Activated CD8-positive, alpha-beta memory T cell treated with anti-CD3 and anti-CD28 coated beads, Interleukin-2, amount 10 ng/mL, durations not matched to agents 7 days and 5 days (primary cell): ENCODE measurements at regions not wholly inside any gene's neighbourhood (a gene's known extent, or its start where the extent isn't known, plus 50 kb on each side); places are given as distances from the start of the nearest gene placed in this dataset.
A peak's percentile ranks its signal among the peaks of the same experiment; 100 is the strongest.
"Not testable (repeated sequence)": the region's sequence is repeated elsewhere in the genome, so short reads cannot be mapped to it uniquely, and the experiment has no call there.

Experiments
- ATAC-seq: fragments of 150-1000 bp; cut with Tn5 transposase; one replicate; pipeline ENCODE4 v1.10.0; 2021; ENCODE audit warnings: moderate library complexity
- CTCF ChIA-PET: fragments of 350-600 bp; sonication (Branson Sonifier 250); formaldehyde crosslinking; loops from one replicate; lab custom pipeline; 2021; ENCODE audit warnings: antibody characterized with exemption; lab: Charles Lee
- DNase-seq: peaks from one replicate; pipeline ENCODE4 v3.0.0-alpha.2; 2020
- H3K27ac Mint-ChIP-seq: one replicate; pipeline ENCODE4 v1.8.0; 2021; ENCODE audit warnings: mild to moderate bottlenecking, mixed read lengths
- H3K27me3 Mint-ChIP-seq: one replicate; pipeline ENCODE4 v1.8.0; 2021; ENCODE audit warnings: mixed read lengths
- H3K36me3 Mint-ChIP-seq: one replicate; pipeline ENCODE4 v1.8.0; 2021; ENCODE audit warnings: mild to moderate bottlenecking, mixed read lengths
- H3K4me1 Mint-ChIP-seq: one replicate; pipeline ENCODE4 v1.8.0; 2021; ENCODE audit warnings: mixed read lengths
- H3K4me3 Mint-ChIP-seq: one replicate; pipeline ENCODE4 v1.8.0; 2021; ENCODE audit warnings: mild to moderate bottlenecking, moderate library complexity, mixed read lengths
- H3K9me3 Mint-ChIP-seq: one replicate; pipeline ENCODE4 v1.8.0; 2022; ENCODE audit warnings: low read depth, mixed read lengths

- H3K36me3 Mint-ChIP-seq: no peaks in the 10 kb centered on the region
- peaks cover 3% of the 10 kb centered on the region for H3K27me3 Mint-ChIP-seq
- no peak for ATAC-seq
- peaks cover 2% of the 10 kb centered on the region for H3K9me3 Mint-ChIP-seq
- no peak overlapping the region for H3K27ac Mint-ChIP-seq
- CTCF ChIA-PET: no interaction called here
- H3K4me3 Mint-ChIP-seq: no peak overlapping the region
- no peak for DNase-seq
- no peaks in the 10 kb centered on the region for H3K4me1 Mint-ChIP-seq
These were observed 331.1 kb downstream of the KIF20B start for GRCh38 chr10:90032519-90032918.

- not testable (repeated sequence) for ATAC-seq
These were observed 333.5 kb downstream of the KIF20B start for GRCh38 chr10:90034862-90035261.

GRCh38 chr10:90041585-90041984 lies 340.2 kb downstream of the KIF20B start:
- H3K4me1 Mint-ChIP-seq: no peaks in the 10 kb centered on the region
- no peak for ATAC-seq
- no peak for DNase-seq
- H3K27ac Mint-ChIP-seq: no peak overlapping the region
- no peaks in the 10 kb centered on the region for H3K9me3 Mint-ChIP-seq
- H3K27me3 Mint-ChIP-seq: peaks cover 2% of the 10 kb centered on the region
- H3K4me3 Mint-ChIP-seq: no peak overlapping the region
- CTCF ChIA-PET: no interaction called here
- no peaks in the 10 kb centered on the region for H3K36me3 Mint-ChIP-seq

More at GRCh38 chr10:90034862-90035261, 333.5 kb downstream of the KIF20B start:
- H3K9me3 Mint-ChIP-seq, H3K4me1 Mint-ChIP-seq, H3K36me3 Mint-ChIP-seq, DNase-seq, H3K27ac Mint-ChIP-seq, H3K27me3 Mint-ChIP-seq, H3K4me3 Mint-ChIP-seq, CTCF ChIA-PET: not testable (repeated sequence)

- H3K9me3 Mint-ChIP-seq: no peaks in the 10 kb centered on the region
- H3K27me3 Mint-ChIP-seq: peaks cover 4% of the 10 kb centered on the region
- CTCF ChIA-PET: no interaction called here
- ATAC-seq (no peak), DNase-seq (no peak)
- H3K27ac Mint-ChIP-seq: no peak overlapping the region
- H3K4me3 Mint-ChIP-seq: no peak overlapping the region
- H3K4me1 Mint-ChIP-seq: no peaks in the 10 kb centered on the region
- H3K36me3 Mint-ChIP-seq: no peaks in the 10 kb centered on the region
These were observed 340.7 kb downstream of the KIF20B start for GRCh38 chr10:90042075-90042474.

GRCh38 chr10:90047243-90047729 lies 345.9 kb downstream of the KIF20B start:
- no peak overlapping the region for H3K4me3 Mint-ChIP-seq
- H3K9me3 Mint-ChIP-seq: no peaks in the 10 kb centered on the region
- no peaks in the 10 kb centered on the region for H3K36me3 Mint-ChIP-seq
- CTCF ChIA-PET: no interaction called here
- peaks cover 5% of the 10 kb centered on the region for H3K27me3 Mint-ChIP-seq
- ATAC-seq (no peak), DNase-seq (no peak)
- no peaks in the 10 kb centered on the region for H3K4me1 Mint-ChIP-seq
- H3K27ac Mint-ChIP-seq: no peak overlapping the region

- no peaks in the 10 kb centered on the region for H3K9me3 Mint-ChIP-seq
- no peak for DNase-seq
These were observed 349.7 kb downstream of the KIF20B start for GRCh38 chr10:90051053-90051452.

GRCh38 chr10:90051474-90051873 lies 350.1 kb downstream of the KIF20B start:
- no peaks in the 10 kb centered on the region for H3K36me3 Mint-ChIP-seq
- H3K27me3 Mint-ChIP-seq: peaks cover 3% of the 10 kb centered on the region
- no peaks in the 10 kb centered on the region for H3K9me3 Mint-ChIP-seq
- no peak for ATAC-seq
- no peak overlapping the region for H3K4me3 Mint-ChIP-seq
- CTCF ChIA-PET: no interaction called here
- DNase-seq: no peak
- H3K4me1 Mint-ChIP-seq: no peaks in the 10 kb centered on the region
- no peak overlapping the region for H3K27ac Mint-ChIP-seq

More at GRCh38 chr10:90051053-90051452, 349.7 kb downstream of the KIF20B start:
- ATAC-seq: no peak
- no peak overlapping the region for H3K27ac Mint-ChIP-seq
- no peak overlapping the region for H3K4me3 Mint-ChIP-seq
- H3K27me3 Mint-ChIP-seq: peaks cover 3% of the 10 kb centered on the region
- no peaks in the 10 kb centered on the region for H3K36me3 Mint-ChIP-seq
- CTCF ChIA-PET: no interaction called here
- H3K4me1 Mint-ChIP-seq: no peaks in the 10 kb centered on the region

- ATAC-seq: no peak
- CTCF ChIA-PET: no interaction called here
- no peaks in the 10 kb centered on the region for H3K36me3 Mint-ChIP-seq
These were observed 361.4 kb downstream of the KIF20B start for GRCh38 chr10:90062786-90063185.

GRCh38 chr10:90064295-90064694 lies 362.9 kb downstream of the KIF20B start:
- no peaks in the 10 kb centered on the region for H3K27me3 Mint-ChIP-seq
- H3K27ac Mint-ChIP-seq: no peak overlapping the region
- CTCF ChIA-PET: no interaction called here
- no peak for ATAC-seq
- no peaks in the 10 kb centered on the region for H3K36me3 Mint-ChIP-seq
- DNase-seq: no peak
- H3K9me3 Mint-ChIP-seq: no peaks in the 10 kb centered on the region
- no peaks in the 10 kb centered on the region for H3K4me1 Mint-ChIP-seq
- H3K4me3 Mint-ChIP-seq: no peak overlapping the region

More at GRCh38 chr10:90062786-90063185, 361.4 kb downstream of the KIF20B start:
- no peak overlapping the region for H3K4me3 Mint-ChIP-seq
- no peaks in the 10 kb centered on the region for H3K9me3 Mint-ChIP-seq
- DNase-seq: no peak
- H3K27me3 Mint-ChIP-seq: peaks cover 3% of the 10 kb centered on the region
- no peaks in the 10 kb centered on the region for H3K4me1 Mint-ChIP-seq
- H3K27ac Mint-ChIP-seq: no peak overlapping the region

- ATAC-seq (no peak), DNase-seq (no peak)
- CTCF ChIA-PET: no interaction called here
- H3K27me3 Mint-ChIP-seq: peaks cover 3% of the 10 kb centered on the region
- H3K9me3 Mint-ChIP-seq: peaks cover 2% of the 10 kb centered on the region
- H3K36me3 Mint-ChIP-seq: no peaks in the 10 kb centered on the region
- H3K27ac Mint-ChIP-seq: no peak overlapping the region
- H3K4me1 Mint-ChIP-seq: no peaks in the 10 kb centered on the region
- no peak overlapping the region for H3K4me3 Mint-ChIP-seq
These were observed 365.0 kb downstream of the KIF20B start for GRCh38 chr10:90066435-90066834.

GRCh38 chr10:90075995-90076394 lies 374.6 kb downstream of the KIF20B start:
- ATAC-seq (no peak), DNase-seq (no peak)
- Mint-ChIP-seq H3K36me3 (no peaks in the 10 kb centered on the region), H3K4me1 (no peaks in the 10 kb centered on the region), H3K9me3 (no peaks in the 10 kb centered on the region), H3K27me3 (peaks cover 10% of the 10 kb centered on the region), H3K4me3 (no peak overlapping the region), H3K27ac (no peak overlapping the region)
- CTCF ChIA-PET: no interaction called here

GRCh38 chr10:90079819-90080218 lies 378.4 kb downstream of the KIF20B start:
- Mint-ChIP-seq H3K36me3 (no peaks in the 10 kb centered on the region), H3K4me1 (no peaks in the 10 kb centered on the region), H3K27me3 (peaks cover 9% of the 10 kb centered on the region), H3K9me3 (no peaks in the 10 kb centered on the region), H3K4me3 (no peak overlapping the region), H3K27ac (no peak overlapping the region)
- DNase-seq (no peak), ATAC-seq (no peak)
- CTCF ChIA-PET: no interaction called here

- ATAC-seq, H3K36me3 Mint-ChIP-seq, H3K27me3 Mint-ChIP-seq, H3K9me3 Mint-ChIP-seq, H3K27ac Mint-ChIP-seq, DNase-seq, H3K4me3 Mint-ChIP-seq: not testable (repeated sequence)
- CTCF ChIA-PET: interaction anchor here (0.6 kb wide), 2 partner anchors 87 to 164 kb away, joined by 3 read pairs; no protein-coding TSS in a partner anchor
- H3K4me1 Mint-ChIP-seq: peaks cover 11% of the 10 kb centered on the region
These were observed 385.3 kb downstream of the KIF20B start for GRCh38 chr10:90086606-90087190.

- no peak overlapping the region for H3K27ac Mint-ChIP-seq
- H3K27me3 Mint-ChIP-seq: peaks cover 2% of the 10 kb centered on the region
- H3K9me3 Mint-ChIP-seq: no peaks in the 10 kb centered on the region
- no peaks in the 10 kb centered on the region for H3K36me3 Mint-ChIP-seq
- peaks cover 11% of the 10 kb centered on the region for H3K4me1 Mint-ChIP-seq
- CTCF ChIA-PET: interaction anchor here (0.6 kb wide), 1 partner anchor 165 kb away, joined by 3 read pairs; no protein-coding TSS in a partner anchor
- DNase-seq: peak; percentile 48
- H3K4me3 Mint-ChIP-seq: no peak overlapping the region
- ATAC-seq: peak; percentile 57
These were observed 386.0 kb downstream of the KIF20B start for GRCh38 chr10:90087197-90088023.
